HG03135 (cell line): ENCODE measurements at regions not wholly inside any gene's neighbourhood (a gene's known extent, or its start where the extent isn't known, plus 50 kb on each side); places are given as distances from the start of the nearest gene placed in this dataset.

Source experiments
- ATAC-seq: cut with Tn5 transposase; IDR thresholded peaks from one replicate; pipeline ENCODE4 v1.9.1; 2021; ENCODE audit warnings: mild to moderate bottlenecking, moderate library complexity; ENCODE audit not compliant: unreplicated experiment

DNA sequence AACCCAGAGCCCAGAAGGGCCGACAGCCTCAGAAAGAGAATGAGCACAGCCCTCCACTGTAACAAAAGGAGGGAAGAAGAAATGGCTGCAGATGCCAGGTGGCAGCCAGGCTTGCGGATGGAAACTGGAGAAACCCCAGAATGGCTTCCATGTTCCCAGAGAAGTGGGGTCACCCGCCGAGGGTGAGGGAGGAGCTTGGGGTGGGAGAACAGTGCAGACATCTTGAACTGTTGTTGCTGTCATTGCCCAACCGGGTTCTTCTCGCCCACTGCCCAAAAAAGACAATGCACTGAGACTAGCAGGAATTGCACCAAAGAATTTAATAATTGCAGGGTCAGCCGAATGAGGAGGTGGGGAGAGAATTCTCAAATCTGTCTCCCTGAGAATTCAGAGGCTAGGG is 223.2 kb upstream of the RAB6C start:
- ATAC-seq: no peak

DNA sequence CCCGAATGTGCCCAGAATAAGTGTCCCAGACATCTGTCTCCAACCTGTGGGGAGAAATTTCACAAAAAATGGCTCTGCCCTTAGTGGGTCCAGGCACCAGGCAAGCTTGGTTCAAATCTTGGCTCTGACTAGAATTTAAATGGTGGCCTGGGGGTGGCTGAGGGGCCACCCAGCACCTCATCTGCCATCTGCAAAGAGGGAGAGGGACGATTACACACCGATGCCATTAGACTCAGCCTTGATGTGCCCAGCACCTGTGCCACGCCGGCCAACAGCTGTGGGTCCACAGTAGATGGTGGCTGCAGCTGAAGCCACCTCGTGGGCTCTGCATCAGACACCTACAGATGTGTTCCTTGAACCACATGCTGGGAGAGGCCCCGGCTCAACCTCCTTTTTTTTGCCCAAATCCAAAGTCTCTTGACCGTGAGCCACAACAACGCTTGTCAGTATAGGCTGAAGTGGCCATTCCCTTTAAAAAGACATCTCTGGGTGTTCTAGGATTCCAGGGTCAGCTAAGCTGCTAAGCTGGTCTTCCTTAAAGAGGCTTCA is 222.0 kb upstream of the RAB6C start:
- no peak for ATAC-seq

DNA sequence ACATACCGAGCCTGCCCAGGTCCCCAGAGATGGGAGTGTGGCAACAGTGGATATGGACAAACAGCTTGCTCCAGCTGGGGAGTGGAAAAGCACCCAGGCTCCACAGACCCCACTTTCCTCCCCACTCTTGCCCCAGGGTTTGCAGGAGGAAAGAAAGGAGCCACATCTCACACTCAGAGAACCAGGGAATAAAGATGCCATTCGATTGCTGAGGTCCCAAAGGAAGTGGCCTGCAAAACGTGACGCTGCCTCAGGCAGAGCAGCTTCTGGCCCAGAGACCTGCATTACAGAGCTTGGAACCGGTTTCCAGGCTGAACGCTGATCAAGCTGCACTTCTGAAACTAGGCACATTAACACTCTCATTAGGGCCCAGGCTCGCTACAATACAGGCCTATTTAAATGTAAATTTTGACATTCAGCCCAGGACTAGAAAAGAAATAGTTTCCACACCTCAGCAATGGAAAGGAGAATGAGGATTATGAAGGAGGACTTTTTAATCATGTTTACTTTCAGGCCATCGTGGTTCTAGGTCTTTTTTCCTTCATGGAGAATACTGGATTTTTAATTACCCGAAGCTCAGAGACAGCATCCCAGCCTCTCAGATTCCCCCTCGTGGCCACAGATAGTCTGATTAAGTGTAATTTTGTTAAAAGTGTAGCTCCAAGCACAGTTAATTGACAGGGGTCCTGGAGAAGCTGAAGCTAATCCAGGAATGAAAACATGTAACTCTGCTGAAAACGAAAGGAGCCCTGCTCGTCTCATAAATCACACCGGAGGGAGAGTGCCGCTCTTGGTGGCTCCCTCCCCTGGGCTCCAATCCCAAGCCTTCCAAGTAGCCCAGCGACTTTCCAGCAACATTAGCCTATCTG is 221.3 kb upstream of the RAB6C start:
- ATAC-seq: no peak

DNA sequence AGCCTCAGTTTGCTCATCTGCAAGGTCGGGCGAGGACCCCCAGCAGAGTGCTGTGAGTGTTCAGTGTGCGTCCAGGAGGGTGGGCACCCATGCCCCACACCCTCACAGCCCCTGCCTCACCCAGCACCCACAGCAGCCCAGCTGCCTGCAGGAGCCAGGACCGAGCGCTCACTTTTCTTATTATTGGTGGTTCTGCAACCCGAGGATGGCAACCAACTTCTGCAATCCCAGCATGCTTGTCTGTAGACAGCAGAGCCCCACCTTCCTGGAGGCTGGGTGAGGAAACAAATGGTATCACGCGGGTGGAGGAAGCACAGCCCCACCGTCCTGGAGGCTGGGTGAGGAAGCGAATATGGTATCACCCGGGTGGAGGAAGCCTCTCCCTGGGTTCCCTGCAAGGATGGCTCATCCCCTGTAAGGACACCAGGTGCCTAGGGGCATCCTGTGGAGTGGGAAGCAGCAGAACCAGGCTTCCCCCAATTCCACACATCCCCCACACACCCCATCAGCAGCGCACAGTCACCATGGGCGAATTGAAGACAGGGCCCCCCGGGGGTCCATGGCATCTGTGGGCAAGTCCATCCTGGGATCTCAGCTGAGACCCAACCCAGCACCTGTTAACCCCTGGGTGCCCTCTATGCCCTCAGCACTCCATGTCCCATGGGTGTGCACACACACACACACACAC is 220.5 kb upstream of the RAB6C start:
- no peak for ATAC-seq

DNA sequence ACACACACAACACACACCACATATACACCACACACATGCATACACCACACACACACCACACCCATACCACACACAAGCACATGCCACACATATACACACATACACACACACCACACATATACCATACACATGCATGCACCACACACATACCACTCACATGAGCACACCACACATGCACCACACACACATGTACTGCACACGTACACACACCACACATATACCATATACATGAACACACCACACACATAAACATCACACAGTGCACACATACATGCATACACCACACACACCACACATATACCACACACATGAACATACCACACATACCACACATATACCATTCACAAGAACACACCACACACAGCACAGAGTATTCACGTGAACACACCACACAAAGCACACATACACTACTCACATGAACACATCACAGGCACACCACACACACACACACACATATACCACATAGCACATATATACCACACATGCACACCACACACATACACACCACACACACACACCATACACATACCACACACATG is 219.9 kb upstream of the RAB6C start:
- ATAC-seq: no peak

DNA sequence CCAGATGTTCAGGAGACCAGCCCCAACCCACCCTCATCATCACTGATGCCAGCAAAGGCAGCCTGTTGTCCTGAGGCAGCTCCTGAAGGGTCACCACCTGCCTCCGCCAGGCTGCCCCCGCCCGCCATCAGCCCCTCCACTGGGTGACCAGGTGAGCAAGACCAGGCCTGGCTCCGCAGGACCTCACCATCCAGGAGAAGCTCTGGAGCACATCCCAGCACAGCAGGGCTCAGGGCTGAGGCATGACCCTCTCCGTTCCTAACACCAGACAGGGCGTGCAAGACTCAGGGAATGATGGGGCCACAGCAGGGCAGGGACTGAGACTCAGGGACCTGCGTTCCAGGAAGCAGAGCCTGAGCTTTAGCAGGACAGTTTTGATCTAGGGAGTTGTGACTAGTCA is 218.8 kb upstream of the RAB6C start:
- ATAC-seq: no peak

DNA sequence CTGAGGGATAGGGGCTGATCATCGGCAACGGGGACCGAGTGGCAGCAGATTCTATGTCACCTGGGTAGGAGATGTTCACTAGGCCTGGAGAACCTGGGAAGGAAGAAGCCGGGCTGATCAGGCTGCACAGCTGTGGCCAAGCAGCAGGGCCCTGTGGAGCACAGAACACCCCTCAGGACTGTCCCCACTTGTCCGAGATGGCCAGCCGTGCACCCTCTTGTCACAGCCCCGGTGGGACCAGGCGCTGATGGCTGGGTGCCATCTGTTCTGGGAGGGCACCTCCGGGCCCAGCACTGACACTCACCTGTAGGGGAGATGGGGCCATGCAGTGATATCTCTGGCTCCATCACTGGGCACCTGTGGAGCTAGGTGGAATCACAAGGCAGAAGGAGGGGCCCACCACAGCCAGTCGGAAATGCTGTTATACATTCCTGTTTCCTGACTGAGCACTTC is 217.9 kb upstream of the RAB6C start:
- no peak for ATAC-seq

DNA sequence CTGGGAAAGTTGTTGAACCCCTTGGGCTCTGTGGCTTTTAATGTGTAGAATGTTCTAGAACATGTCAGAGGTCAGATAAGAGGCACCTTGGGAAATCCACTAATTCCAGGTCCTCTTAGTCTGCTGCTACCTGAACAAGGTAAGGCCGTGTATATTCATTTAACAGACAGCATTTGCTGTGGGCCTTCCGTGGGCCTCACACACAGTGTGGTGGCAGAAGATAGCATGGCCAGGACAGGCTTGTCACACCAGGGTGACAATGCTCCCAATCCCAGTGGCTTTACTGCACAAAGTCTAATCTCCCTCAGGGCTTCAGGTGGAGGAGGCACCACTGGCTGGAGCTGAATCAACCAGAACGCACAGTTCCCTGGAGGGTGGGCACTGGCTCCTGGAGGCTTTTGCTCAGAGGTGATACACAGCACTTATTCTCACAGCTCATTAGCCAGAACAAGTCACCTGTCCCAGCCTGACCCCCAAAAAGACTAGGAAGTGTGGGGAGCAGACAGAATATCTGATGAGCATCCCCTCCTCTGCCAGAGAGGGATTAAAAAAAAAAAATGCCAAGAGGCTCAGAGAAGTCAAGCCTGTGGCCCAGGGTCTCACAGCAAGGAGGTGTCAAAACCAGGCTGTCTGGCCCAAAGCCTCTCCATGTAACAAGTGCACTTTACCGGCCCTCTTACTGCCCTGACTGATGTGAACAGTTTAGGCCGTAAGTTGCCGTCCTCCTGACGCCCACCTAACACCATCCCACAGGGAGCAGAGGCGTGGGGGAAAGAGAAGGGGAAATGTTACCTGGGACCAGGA is 216.9 kb upstream of the RAB6C start:
- no peak for ATAC-seq

DNA sequence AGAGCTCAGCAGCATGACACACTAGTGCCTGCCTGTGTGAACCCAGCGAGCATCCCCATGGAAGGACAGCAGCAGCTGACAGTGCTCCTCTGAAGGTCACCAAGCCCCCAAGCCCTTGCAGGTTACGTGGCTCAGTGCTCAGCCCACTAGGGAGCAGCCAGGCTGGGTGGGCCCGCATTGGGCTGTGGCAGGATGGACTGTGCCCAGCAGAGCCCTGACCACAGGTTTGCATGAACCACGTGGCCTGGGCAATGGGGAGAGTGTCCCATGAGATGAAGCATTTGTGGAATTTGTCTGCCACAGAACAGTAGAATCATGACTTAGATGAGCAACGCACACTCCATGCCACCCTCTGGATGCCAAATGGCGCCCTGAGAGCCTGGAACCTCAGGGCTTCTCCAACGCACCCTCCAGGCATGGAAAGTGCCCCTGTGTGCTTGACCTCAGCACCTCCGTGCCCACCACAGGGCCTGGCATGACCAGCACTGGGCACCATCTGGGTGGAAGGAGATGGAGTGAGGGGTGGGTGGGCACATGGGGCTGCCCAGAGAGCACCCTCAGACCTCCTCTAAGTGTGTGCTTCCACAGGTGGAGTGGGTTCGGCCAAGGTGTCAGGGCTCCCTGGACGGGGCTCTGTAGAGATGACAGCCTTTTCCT is 216.1 kb upstream of the RAB6C start:
- no peak for ATAC-seq

DNA sequence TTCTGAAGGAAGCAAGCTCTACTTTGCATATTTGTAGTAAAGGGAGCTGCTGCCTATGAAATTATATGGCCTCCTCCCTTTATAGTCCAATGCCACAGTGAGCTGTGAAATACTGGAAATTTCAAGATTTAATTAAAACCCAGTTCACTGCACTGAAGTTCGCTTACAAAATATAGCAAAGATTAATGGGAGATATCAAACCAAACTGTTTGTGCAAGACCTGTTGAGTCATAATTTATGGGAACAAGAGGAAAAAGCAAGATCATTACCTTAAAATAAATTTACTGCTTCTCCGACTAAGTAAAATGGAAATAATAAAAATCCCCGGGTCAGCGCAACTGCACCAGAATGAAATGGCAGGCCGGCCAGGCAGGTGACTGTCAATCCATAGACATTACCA is 215.5 kb upstream of the RAB6C start:
- no peak for ATAC-seq

DNA sequence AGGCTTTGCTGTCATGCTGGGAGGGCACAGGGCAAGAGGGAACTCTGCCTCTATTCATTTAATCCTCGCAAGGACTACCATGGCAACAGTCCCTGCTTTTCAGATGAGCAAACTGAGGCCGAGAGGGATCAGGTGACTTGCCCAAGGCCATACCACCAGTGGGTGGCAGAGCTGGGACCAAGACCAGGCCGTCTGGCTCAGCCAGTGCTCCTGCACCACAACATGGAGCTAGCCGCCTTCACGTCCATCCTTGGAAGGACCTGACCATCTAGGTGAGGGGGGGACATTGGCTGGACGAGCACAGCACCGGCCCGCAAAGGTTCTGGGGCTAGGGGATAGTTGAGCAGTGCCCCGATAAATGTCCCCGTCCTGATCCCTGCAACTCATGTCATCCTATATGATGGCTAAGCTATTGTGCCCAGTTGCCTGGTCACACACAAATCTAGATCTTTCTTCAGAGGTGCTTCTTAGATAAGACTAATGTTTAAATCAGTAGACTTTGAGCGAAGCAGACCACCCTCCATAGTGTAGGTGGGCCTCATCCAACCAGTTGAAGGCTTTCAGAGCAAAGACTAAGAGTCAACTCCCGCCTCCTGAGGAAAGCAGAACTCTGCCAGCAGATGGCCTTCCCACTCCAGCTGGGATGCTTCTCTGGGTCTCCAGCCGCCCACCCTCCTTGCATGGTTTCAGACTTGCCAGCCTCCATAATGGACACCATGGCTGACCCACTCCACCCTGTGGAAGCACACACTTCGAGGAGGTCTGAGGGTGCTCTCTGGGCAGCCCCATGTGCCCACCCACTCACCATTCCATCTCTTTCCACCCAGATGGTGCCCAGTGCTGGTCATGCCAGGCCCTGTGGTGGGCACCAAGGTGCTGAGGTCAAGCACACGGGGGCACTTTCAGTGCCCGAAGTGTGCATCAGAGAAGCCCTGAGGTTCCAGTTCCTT is 214.8 kb upstream of the RAB6C start:
- ATAC-seq: no peak

DNA sequence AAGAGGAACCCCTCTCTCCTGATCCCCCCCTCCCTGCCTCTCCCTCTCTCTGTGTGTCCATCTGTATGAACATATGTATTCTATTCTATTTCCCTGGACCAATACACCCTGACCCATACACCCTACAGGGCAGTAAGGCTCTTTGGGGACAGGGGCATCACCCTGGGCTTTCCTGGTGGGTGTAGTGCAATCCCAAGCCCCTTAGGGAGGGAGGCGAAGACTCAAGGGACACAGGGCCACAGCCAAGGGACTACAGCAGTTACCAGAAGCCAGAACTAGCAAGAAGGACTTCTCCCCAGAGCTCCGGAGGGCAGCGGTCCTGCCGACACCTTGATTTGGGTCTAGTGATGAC is 214.2 kb upstream of the RAB6C start:
- no peak for ATAC-seq

DNA sequence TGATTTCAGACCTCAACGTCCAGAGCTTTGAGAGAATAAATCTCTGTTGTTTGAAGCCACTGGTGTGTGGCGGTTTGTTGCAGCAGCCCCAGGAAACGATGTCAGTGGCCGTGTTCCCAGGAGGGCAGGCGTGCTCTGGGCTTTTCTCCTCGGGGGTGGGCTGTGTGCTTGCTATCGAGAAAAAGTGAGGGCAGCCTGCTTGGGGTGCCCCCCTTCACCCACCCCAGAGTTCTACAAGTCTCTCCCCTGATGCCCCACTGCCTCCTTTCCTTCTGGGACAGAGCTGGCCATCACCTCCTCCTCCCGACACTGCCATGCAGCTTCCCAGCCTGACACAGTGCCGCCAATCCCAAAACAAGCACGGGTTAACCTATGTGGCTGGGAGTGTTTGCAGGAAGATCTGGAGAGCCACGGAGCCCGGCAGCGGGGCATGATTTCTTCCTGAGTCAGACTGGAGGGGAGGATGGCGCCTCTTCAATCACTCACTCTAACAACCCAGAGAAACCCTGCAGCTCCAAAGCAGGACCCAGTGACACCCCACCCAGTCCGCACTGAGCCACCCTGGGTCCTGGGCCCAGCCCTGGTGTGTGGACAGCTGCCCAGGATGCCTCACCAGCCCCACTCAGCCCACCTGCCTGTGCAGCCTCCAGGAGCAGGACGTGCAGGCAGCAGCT is 213.7 kb upstream of the RAB6C start:
- no peak for ATAC-seq

DNA sequence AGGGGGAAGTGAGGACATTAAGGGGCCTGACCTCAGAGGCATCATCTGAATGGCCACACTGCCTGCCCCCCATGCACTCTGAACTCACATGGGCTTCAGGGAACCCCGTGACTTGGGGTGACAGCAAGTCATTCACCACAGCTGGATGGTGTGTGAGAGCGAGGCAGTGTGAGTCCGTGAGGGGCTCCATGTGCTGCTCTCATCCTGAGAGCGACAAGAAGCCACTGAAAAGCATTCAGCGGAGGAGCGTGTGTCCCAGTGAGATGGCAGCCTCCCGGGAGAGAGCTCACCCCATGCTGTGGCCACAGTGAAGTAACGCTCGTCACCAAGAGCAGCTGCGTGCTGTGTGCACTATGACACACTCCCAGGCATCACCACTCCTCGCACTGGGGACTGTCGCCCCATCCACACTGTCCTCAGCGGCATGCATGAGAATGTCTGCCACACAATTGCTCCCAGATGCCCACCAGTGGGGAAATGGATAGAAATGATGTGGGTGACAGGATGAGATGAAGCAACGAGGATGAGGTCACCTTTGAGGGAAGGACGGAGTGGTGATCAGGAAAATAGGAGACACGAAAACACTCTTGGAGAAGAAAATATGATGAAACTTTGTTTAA is 213.0 kb upstream of the RAB6C start:
- ATAC-seq: no peak

DNA sequence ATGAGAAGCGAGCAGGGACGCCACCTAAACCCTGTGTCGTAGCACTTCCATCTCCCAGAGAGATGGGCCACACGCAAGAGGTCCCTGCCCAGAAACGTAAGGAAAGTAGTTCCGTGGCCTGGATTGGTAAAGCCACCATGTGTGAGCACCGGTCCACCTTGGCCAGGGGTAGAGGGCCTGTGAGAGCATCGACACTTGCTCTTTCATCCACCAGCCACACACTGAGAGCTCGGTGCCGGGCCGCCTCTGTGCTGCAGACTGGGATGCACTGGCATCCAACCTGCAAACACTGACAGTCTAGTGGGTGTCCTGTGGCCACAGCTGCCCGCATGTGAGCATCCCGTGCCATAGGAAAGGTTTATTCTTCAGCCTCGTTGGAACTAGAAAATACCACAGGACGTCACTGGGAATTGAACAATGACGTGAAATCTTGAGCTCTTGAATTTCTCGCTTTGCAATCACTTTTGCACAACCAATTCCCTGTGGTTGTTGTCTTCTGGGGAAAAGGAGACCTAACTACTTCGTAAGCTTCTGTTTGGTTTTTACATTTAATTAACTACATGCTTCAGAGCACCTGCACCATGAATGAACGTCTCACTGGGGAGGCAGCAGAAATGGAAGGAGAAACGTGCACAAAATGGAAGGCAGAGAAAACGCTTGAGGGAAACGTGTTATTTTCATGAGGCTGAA is 212.0 kb upstream of the RAB6C start:
- ATAC-seq: no peak

DNA sequence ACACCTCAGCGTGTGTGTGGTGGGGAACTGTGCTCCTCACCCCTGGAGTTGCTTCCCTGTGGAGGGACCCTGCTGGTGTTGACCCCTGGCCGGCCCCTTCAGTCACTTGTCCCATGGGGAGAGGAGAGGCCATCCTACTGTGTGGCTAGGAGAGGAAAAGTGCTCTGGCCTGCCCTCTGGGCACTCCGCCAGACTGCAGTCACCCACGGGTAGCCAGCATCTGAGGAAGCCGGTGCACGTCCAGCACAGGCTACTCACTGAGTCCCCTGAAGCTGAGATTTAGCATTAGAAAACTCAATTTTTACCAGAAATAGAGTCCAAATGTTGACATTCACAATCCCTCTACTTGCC is 211.5 kb upstream of the RAB6C start:
- ATAC-seq: no peak

DNA sequence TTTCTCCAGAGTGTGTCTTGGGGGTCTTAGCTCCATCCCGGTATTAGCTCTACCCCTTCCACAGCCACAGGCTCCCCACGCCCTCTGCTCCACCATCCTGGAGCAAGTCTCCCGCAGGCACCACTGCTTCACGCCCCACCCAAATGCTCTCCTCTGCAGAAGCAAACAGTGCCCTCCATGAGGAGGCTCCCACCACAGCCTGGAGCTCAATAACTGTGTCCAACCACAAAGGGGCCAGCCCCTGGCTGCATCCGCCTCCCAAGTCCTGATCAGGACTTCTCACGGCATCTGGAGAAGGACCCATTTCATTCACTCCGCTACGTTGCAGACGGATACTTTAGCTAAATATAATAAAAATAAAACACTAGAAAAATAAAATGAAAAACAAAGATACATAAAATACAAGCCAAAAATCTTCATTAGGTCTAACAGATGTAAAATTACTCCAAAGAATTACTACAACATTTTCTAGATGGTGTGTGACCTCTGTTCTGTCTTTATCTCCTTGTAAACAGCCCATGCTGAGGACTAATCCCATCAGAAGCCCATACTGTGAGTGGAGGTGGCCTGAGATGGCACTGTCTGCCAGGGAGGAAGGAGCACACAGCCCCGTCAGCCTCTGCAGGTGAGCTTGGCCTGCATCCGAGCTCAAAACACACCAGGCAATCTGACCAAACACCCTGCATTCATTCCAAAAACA is 210.8 kb upstream of the RAB6C start:
- no peak for ATAC-seq
